UCSD-AML1 (cell line): ENCODE measurements at regions not wholly inside any gene's neighbourhood (a gene's known extent, or its start where the extent isn't known, plus 50 kb on each side); places are given as distances from the start of the nearest gene placed in this dataset.
"Not testable (repeated sequence)": the region's sequence is repeated elsewhere in the genome, so short reads cannot be mapped to it uniquely, and the experiment has no call there.

Experiments
- DNase-seq: peaks from one replicate; lab custom pipeline; 2025; ENCODE audit not compliant: unreplicated experiment; lab: John Stamatoyannopoulos, UW

DNA sequence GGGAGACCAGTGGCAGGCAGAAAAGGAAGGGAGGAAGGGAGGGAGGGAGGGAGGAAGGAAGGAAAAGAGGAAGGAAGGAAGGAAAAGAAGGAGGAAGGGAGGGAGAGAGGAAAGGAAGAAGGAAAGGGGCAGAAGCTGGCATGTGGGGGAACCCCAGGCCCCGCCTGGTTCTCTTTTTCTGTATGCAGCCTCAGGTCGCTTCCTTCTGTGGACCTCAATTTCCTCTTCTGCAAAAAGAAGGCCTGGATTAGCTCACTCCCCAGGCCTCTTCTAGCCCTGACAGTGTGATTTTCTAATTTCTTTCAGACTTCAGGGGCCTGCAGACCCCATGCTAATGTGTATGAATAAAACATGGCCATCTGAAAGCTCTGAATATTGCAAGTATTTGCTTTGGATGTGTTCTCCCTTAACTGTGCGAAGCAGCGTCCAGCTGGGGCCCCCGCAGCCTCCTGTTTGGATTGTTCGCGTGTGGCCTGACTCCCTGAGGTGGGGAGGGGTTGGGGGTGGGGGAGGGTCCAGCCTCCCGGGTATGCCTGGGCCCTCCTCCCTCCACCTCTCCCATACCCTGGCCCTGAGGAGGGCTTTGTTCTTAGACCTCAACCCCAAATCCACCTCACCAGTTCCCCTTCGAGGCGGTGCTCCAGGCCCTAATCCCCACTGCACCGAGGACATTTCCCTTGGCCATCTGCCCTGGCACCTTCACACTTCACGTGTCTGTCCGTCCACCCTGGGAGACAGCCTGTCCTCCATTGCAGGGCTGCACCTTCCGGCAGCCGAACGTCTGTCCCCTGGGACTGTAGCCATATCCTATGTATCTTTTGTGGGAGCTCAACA, 199.9 kb upstream of the ATP6AP2 start:
- peak; percentile 46 for DNase-seq

DNA sequence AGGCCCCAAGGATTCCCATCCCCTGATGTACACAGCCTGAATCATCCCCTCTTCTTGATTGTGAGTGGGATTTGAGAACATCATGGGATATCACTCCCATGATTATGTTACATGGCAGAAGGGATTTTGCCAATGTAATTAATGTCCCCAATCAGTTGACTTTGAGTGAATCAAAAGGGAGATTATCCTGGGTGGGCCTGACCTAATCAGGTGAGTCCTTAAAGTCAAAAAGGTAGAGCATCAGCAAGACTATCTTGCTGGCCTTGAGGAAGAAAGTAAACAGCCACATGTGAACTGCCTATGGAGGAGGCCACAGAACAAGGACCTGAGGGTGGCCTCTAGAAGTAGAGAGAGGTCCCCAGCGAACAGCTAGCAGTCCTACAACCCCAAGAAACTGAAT, 203.1 kb upstream of the ATP6AP2 start:
- no peak for DNase-seq

DNA sequence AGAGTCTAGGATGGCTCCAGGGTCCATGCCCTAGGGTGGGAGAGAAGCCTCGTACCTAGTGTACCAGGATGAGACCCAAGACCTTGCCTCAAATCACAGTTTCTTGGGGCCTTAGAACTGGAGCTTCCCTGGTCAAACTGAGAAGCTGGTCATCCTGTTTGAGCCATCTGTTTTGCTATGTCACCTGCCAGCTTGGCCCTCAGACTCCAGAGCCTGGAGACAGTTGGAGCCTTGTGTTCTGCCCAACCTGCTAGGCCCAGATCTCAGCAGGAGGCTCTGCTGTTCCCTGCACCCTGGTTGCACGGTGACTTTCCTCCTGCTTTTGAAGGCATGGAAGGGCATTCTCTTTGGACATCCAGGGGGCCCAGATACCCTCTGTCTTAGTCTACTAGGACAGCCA, 206.3 kb upstream of the ATP6AP2 start:
- DNase-seq: no peak

DNA sequence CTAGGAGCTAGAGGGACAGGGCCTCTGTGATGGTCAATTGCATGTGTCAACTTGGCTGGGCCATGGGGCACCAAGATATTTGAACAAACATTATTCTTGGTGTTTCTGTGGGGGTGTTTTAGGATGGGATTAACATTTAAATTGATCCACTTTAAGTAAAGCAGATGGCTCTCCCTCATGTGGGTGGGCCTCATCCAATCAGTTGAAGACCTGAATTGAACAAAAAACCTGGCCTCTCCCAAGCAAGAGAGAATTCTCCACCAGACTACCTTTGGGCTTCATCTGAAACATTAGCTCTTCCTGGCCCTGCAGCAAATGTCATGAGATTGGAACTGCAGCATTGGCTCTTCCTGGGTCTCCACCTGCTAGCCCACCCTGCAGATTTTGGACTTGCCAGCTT, 207.1 kb upstream of the ATP6AP2 start:
- DNase-seq: no peak

DNA sequence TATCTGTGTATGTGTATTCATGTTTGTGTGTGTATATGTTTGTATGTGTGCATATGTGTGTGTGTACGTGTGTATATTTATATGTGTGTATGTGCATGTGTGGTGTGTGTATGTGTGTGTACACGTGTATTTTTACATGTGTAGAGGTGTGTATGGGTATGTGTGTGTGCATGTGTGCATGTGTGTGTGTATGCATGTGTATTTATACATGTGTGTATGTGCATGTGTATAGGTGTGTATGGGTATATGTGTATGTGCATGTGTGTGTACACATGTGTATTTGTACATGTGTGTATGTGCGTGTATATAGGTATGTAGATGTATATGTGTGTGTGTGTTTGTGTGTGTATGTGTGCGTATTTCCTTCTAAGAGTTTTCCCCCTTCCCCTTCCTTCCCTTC, 207.7 kb upstream of the ATP6AP2 start:
- no peak for DNase-seq

DNA sequence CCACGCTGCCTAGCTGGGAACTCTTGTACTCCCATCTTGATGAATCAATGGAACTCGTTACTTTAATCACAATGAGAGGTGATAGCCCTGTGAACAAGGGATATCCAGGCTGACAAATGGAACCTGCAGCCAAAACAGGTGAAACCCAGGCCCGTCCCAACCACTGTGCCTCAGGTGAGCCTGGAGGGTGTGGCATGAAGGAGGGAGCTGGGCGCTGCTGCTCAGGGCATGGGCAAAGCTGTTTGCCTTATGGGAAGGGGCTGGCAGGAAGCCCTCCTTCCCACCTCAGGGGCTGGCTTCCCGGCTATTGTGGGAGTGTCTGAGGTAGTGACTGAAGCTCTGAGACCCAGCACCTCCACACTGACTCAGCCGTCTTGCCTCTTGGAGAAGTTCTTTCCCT, 209.4 kb upstream of the ATP6AP2 start:
- DNase-seq: no peak

DNA sequence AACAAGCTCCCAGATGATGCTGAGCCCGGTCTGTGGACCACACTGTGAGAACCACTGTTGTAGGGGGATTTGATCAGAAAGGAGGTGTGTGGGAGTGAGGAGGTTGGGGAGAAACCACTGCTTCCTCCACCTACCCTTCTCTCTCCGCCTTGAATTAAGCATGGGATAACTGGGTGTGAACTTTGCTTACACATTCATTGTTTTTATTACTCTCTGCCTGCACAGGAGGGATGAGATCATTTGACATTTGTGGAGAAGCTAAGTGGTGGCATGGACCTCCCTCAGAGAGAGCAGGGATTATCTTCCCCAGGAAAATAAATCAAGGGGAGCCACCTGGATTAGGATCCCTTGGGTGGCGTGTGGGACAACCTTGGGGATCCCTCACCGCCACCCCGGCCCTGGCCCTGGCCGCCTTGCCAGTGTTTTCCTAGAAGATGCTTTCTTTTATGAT, 212.1 kb upstream of the ATP6AP2 start:
- DNase-seq: no peak

DNA sequence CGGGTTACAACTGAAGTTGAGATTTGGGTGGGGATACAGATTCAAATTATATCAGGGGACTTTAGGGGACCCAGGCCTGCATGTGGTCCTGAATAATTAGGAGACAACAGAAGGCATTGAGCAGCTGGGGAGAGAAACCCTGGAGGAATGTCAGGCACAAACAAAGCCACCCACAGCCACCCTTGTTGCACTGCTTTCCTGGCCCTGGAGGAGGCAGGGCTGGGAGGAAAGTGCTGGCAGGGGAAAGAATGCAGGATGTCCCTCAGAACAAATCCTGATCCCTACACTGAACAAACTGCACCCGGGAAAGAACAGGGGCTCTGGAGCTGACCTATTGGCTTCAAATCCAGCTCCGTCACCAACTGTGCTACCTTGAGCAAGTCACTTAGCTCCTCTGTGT, 214.1 kb upstream of the ATP6AP2 start:
- no peak for DNase-seq

DNA sequence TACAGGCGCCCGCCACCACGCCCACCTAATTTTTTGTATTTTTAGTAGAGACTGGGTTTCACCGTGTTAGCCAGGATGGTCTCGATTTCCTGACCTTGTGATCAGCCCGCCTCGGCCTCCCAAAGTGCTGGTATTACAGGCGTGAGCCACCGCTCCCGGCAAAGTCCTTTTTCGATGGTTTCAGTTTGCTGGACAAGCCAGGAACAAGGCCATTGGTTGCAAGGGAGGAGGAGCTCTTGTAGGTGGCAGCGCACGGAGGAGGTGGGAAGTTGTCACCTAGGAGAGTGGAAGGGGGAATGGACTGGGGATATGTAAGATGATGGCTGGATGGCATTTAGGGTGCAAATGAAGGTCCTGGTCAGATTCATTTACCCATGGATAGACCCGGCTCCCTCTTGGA, 218.5 kb upstream of the ATP6AP2 start:
- not testable (repeated sequence) for DNase-seq

DNA sequence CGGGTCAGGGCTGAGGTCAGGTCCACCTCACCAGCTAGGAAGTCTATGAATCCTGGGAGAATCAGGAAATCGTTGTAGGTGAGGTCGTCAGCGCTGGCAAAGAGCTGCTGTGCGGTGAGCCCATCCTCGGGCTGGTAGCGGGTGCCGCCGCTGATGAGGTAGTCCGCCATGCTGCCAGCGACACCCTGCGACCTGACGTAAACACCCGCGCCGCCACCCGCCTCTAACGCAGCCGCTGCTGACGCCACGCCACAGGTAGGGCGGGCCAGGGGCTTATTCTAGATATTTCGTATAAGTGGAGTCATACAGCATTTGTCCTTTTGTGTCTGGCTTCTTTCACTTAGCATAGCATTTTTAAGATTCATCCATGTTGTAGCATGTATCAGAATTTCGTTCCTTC, 220.2 kb upstream of the ATP6AP2 start:
- DNase-seq: no peak

DNA sequence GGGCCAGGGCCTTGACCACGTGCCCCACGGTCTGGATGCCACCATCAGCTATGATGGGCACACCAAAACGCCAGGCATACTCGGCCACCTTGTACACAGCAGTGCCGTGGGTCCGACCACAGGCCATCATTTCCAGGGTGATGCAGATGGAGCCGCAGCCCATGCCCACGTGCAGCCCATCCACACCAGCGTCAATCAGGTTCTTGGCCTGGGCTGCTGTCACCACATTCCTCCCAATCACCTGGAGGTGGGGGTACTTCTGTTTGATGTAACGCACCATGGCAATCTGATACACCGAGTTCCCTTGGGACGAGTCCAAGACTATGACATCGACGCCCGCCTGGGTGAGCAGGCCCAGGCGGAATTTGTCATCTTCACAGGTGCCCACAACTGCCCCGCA, 221.2 kb upstream of the ATP6AP2 start:
- DNase-seq: no peak

DNA sequence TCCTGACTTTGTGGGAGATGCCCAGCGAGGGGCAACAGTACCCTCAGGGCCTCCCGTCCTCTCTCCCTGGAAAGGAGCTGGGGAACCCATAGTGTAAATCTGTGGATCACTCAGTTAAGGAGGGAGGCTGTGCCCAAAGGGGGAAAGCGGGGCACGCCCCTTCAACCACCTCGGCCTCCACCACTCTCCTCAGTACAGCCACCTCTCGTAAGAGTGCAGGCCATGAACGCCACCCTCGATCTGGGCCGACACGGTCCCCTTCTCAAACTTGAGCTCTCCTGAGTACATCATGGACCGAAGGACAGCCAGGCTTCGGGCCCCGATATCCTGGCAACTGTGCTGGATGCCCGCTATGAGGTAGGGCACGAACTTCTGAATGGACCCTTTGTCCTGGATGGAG, 221.8 kb upstream of the ATP6AP2 start:
- DNase-seq: no peak

DNA sequence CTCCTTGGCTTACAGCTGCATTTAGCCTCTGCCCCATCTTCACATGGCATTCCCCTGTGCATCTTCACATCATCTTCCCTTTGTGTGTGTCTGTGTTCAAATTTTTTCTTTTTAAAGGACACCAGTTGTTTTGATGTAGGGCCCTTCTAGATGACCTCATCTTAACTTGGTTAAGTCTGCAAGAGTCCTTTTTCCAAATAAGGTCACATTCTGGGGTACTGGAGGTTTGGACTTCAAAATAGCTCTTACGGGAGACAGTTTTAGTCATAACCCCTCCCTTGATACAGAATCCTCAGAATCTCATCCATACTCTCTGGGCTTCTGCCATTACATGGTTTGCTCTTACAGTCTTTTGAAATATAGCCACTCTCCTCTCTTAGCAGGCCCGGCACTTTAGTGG, 231.5 kb upstream of the ATP6AP2 start:
- DNase-seq: no peak

DNA sequence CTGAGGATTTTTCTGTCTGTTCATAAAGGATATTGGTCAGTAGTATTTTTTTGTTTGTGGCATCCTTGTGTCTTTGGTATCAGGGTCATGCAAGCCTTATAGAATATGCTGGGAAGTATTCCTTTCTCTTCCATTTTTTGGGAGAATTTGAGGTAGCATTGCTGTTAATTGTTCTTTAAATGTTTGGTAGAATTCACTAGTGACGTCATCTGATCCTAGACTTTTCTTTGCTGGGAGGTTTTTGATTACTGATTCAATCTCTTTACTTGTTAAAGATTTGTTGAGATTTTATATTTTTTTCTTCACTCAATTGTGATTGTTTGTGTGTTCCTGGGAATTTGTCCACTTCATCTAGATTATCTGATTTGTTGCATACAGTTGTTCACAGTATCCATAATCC, 234.4 kb upstream of the ATP6AP2 start:
- no peak for DNase-seq

DNA sequence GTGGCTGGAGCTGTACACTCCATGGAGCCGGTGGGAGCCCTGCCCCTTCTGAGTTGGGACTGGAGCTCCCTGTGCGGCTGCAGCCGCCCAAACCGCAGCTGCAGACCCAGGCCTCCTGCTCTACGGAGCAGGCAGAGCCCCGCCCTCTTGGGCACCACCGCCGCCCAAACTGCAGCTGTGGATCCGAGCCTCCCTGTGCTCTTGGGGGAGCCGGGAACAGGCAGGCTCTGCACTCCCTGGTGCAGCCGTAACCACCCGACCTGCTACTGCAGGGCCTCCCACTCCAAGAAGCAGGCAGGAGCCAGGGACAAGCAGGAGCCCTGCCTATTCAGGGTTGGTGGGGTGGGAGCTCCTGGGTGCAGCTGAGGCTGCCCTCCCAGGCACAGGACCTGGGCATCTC, 237.5 kb upstream of the ATP6AP2 start:
- no peak for DNase-seq

DNA sequence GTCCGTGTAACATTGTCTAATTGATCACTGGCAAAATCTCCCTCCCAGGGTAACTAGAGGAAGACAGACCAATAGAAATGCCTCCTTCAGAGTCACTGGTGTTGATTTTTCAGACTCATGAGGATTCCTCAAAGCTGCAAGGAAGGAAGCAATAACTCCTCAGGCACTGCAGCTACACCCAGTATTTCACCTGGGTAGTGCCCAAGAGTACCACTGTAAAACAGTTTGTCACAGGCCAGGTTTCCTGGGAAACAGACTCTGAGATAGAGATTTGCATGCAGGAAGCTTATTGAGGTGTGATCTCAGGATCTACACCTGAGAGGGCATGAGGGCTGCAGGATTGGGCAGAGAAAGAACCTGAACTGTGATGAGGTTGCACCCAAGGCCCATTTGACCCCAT, 240.7 kb upstream of the ATP6AP2 start:
- DNase-seq: no peak

DNA sequence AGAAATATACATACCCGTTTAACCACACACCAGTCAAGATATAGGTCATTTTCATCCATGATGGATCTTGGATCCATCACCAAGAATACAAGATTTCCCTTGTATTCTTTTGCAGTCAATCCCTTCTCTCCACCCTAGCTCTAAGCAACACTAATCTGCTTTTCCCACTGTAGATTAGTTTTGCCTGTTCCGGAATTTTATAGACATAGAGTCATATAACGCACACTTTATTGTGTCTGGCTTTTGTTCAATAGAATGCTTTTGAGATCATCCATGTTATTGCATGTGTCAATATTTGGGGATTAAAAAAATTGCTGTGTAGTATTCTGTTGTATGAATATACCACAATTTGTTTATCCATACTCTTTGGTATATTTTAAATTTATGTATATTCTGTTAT, 235.6 kb upstream of the BCOR start:
- DNase-seq: no peak

DNA sequence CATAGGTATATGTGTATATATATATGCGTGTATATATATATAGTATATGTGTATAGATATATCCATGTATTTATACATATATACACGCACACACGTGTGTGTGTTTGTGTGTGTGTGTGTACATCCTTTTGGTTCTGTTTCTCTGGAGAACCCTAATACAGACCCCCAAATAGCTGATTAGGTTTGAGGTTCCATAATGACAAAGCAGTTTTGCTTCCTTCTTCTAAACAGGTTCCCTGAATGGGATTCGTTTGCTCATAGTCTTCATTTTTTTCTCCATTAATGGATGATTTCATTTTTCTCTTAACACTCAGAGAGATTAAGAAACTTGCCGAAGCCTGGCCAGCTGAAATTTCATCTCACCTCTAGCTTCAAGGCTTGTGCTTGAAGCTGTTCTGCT, 234.0 kb upstream of the BCOR start:
- no peak for DNase-seq

DNA sequence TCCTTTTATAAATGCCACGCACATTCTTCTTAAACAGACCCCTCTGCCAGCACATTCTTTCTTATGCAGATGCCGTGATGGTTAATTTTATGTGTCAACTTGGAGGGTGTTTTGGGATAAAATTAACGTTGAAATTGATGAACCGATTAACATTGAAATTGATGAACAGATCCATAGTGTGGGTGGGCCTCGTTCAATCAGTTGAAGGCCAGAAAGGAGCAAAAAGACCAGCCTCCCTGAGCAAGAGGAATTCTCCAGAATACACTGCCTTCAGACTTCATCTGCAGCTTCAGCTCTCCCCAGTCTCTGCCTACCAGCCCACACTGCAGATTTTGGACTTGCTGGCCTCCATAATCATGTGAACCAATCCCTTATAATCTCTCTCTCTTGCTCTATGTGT, 233.6 kb upstream of the BCOR start:
- DNase-seq: no peak

DNA sequence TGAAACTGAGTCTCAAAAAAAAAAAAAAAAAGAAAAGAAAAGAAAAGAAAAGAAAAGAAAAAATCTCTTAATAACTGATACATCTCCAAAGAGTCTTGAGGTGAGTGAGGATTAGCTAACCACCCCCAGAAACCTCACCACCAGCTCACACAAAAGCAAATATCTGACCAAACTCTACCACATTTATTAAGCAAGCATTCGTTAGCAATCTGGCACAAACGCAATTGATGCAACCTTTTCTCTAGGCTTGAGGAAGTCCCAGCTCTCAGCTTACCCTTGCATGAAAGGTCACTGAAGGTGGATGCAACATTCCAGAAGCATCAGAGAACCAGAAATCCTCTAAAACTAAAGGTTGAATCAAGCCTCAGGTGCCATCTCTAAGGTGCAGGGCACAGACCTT, 231.9 kb upstream of the BCOR start:
- no peak for DNase-seq

DNA sequence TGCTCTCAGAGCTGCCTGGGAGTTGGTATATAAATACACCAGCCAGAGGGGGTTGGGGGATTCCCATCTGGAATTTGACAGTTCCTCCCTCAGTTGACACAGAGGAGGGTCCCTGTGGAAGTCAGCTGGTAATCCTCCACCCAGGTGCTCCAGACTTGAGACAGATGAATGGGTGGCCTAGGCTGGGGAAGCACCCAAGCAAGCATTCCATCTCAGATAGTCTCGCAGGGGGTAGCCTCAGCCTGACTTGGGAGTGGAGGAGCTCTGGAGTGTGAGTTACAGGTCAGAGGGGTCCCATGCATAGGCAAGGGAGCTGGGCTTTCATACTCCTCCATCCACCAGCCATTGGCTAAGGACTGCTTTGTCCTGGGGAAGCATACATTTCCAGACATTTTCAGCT, 229.3 kb upstream of the BCOR start:
- DNase-seq: no peak

DNA sequence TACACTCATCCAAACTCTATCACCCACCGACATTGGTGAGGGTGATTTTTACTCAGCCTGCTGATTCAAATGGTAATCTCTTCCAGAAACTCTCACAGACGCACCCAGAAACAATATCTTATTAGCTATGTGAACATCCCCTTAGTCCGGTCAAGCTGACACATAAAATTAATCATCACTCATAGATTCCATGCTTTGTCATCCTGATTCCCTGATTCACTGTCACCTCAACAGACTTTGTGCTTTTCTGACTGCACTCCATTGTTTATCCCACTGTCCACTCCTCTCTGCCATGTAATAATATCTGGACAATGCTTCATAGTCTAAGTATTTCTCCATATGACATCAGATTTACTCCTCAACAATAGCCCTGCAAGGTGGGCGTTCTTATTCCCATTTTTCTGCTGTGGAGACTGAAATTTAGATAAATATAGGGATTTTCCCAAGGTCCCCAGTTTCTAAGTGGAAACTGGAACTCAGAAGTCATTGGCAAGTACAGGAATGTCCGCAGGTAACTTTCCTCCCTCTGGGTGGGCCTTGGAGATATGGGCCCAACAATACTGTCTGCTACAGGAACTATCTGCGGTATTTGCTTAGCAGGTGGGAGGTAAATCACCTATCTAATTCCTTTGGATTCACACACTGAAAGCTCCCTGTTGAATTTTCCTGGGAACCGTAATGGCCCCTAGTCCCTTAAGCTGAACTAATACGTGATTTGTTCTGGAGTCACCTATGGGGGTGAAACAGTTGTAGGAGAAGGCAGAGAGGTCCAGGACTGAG, 228.6 kb upstream of the BCOR start:
- DNase-seq: no peak

DNA sequence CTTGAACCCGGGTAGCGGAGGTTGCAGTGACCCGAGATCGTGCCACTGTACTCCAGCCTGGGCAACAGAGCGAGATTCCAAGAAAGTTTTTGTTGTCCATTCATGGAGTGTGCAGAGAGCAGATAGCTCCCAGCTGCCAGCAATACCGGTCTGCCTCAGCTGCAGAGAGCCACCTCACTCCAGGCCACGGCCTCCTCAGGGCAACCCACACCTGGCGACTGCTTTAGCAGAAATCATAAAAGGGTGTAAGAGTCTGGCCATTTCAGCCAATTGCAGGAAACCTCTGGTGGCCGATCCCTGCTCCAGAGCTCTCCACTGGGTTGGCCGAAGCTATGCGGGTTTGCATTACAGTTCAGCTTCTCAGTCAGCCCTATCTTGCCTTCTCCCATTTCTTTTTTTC, 227.4 kb upstream of the BCOR start:
- no peak for DNase-seq
